Endothelial cell of umbilical vein (primary cell): ENCODE measurements at regions not wholly inside any gene's neighbourhood (a gene's known extent, or its start where the extent isn't known, plus 50 kb on each side); places are given as distances from the start of the nearest gene placed in this dataset.

ENCODE experiments used
- EZH2 ChIP-seq: IDR thresholded peaks from 2 replicates; pipeline ENCODE4 v1.6.1; 2012; ENCODE audit warnings: borderline replicate concordance, low read depth, mild to moderate bottlenecking, moderate library complexity, low read length, inconsistent platforms; ENCODE audit not compliant: severe bottlenecking
- JUN ChIP-seq: IDR thresholded peaks from 2 replicates; pipeline ENCODE4 v1.6.1; 2011; ENCODE audit warnings: borderline replicate concordance, low read depth; ENCODE audit not compliant: insufficient read length, insufficient read depth
- MYC ChIP-seq: IDR thresholded peaks from one replicate; pipeline ENCODE4 v1.6.1; 2011; ENCODE audit warnings: mild to moderate bottlenecking, low read depth, low read length
- POLR2AphosphoS5 ChIP-seq: IDR thresholded peaks from 2 replicates; pipeline ENCODE4 v1.6.1; 2012; ENCODE audit warnings: low read depth, mild to moderate bottlenecking, control low read depth, low read length, moderate library complexity; ENCODE audit not compliant: insufficient read depth
- TF ChIP-seq, protein P1 (sequence below), 2 donors: IDR thresholded peaks; 1 replicate in 1 of 2; 2 replicates in 1 of 2; pipeline ENCODE4 v1.5.1; 2011; ENCODE audit warnings: low read length in 2 of 2, mild to moderate bottlenecking in 2 of 2, moderate library complexity in 2 of 2, control low read depth in 1 of 2, inconsistent platforms in 1 of 2, low read depth in 1 of 2; ENCODE audit not compliant: insufficient read depth in 1 of 2; ENCODE audit errors: extremely low read depth in 1 of 2
- TF ChIP-seq, protein P2 (sequence below): IDR thresholded peaks from 2 replicates; pipeline ENCODE4 v1.6.1; 2011; ENCODE audit not compliant: insufficient read depth, insufficient read length

- TF ChIP-seq POLR2AphosphoS5 (no peak), EZH2 (no peak), MYC (no peak), JUN (no peak)
- TF ChIP-seq, protein P1, sequence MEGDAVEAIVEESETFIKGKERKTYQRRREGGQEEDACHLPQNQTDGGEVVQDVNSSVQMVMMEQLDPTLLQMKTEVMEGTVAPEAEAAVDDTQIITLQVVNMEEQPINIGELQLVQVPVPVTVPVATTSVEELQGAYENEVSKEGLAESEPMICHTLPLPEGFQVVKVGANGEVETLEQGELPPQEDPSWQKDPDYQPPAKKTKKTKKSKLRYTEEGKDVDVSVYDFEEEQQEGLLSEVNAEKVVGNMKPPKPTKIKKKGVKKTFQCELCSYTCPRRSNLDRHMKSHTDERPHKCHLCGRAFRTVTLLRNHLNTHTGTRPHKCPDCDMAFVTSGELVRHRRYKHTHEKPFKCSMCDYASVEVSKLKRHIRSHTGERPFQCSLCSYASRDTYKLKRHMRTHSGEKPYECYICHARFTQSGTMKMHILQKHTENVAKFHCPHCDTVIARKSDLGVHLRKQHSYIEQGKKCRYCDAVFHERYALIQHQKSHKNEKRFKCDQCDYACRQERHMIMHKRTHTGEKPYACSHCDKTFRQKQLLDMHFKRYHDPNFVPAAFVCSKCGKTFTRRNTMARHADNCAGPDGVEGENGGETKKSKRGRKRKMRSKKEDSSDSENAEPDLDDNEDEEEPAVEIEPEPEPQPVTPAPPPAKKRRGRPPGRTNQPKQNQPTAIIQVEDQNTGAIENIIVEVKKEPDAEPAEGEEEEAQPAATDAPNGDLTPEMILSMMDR (IDR thresholded peaks at IDR 0.05; ENCODE audit: extremely low read depth in 1 of 2, insufficient read depth in 1 of 2, low read depth in 1 of 2, low read length in 2 of 2) = no peak
- TF ChIP-seq, protein P2, sequence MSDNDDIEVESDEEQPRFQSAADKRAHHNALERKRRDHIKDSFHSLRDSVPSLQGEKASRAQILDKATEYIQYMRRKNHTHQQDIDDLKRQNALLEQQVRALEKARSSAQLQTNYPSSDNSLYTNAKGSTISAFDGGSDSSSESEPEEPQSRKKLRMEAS = no peak
Observed at GRCh38 chr6:101195588-101195987, 197.9 kb upstream of the GRIK2 start.
